ENCODE measurements at regions not wholly inside any gene's neighbourhood (a gene's known extent, or its start where the extent isn't known, plus 50 kb on each side); places are given as distances from the start of the nearest gene placed in this dataset.

DNA sequence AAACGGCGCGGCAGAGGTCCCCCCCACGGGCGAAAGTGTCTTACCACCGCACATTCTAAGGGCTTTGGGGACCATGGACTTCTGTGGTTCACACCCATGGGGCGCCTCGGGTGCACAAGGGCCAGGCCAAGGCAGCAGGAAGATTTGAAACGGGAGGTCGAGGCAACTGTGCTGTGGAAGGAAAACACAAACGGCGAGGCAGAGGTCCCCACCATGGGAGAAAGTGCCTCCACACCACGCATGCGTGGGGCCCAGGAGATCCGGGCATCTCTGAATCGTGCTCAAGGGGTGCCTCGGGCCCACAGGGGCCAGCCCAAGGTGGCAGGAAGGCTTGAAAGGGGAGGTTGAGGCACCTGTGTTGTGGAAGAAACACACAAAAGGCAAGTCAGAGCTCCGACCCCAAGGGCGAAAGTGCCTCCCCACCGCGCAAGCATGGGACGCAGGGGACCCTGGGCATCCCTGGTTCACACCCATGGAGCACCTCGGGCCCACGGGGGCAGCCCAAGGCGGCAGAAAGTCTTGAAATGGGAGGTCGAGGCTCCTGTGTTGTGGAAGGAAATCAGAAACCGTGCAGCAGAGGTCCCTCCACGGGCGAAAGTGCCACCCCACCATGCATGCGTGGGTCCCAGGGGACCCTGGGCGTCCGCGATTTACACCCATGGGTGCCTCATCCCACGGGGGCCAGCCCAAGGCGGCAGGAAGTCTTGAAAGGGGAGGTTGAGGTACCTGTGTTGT is 371.0 kb downstream of the ALG10 start:
- TF ChIP-seq, protein P1, sequence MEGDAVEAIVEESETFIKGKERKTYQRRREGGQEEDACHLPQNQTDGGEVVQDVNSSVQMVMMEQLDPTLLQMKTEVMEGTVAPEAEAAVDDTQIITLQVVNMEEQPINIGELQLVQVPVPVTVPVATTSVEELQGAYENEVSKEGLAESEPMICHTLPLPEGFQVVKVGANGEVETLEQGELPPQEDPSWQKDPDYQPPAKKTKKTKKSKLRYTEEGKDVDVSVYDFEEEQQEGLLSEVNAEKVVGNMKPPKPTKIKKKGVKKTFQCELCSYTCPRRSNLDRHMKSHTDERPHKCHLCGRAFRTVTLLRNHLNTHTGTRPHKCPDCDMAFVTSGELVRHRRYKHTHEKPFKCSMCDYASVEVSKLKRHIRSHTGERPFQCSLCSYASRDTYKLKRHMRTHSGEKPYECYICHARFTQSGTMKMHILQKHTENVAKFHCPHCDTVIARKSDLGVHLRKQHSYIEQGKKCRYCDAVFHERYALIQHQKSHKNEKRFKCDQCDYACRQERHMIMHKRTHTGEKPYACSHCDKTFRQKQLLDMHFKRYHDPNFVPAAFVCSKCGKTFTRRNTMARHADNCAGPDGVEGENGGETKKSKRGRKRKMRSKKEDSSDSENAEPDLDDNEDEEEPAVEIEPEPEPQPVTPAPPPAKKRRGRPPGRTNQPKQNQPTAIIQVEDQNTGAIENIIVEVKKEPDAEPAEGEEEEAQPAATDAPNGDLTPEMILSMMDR (IDR thresholded peaks at IDR 0.05; ENCODE audit: low read length), result no peak
- no peak for TF ChIP-seq EZH2 (IDR thresholded peaks at IDR 0.05; ENCODE audit: borderline replicate concordance, low read length)
- H2AFZ ChIP-seq (ENCODE audit: low read length), result no peak overlapping the region
- H3K79me2 ChIP-seq (ENCODE audit: insufficient read depth, low read length), result no peaks in the 10 kb centered on the region
- H3K4me2 ChIP-seq (ENCODE audit: low read length), result no peak overlapping the region
- no peaks in the 10 kb centered on the region for H3F3A ChIP-seq (ENCODE audit: insufficient read depth, low read length)
- H4K20me1 ChIP-seq (ENCODE audit: insufficient read depth, low read length), result no peaks in the 10 kb centered on the region
- H3K36me3 ChIP-seq (ENCODE audit: insufficient read depth, low read length), result no peaks in the 10 kb centered on the region
- no peaks in the 10 kb centered on the region for H3K4me1 ChIP-seq (ENCODE audit: insufficient read depth, low read length, severe bottlenecking)
- H3K9me2 ChIP-seq (ENCODE audit: low read depth, low read length), result no peaks in the 10 kb centered on the region
- H3K9me3 ChIP-seq (ENCODE audit: low read length), result no peaks in the 10 kb centered on the region
- H3K4me3 ChIP-seq (ENCODE audit: low read depth, low read length, poor library complexity, severe bottlenecking), result no peak overlapping the region
- H3K9ac ChIP-seq (ENCODE audit: low read length), result no peak overlapping the region
- no peaks in the 10 kb centered on the region for H3K27me3 ChIP-seq (ENCODE audit: insufficient read depth, low read length)
- no peak overlapping the region for H3K27ac ChIP-seq (ENCODE audit: low read depth, low read length, poor library complexity, severe bottlenecking)

- Histone ChIP-seq H3F3A (ENCODE audit: insufficient read depth, low read length) (no peaks in the 10 kb centered on the region), H3K27me3 (ENCODE audit: insufficient read depth, low read length) (no peaks in the 10 kb centered on the region), H3K79me2 (ENCODE audit: insufficient read depth, low read length) (no peaks in the 10 kb centered on the region), H4K20me1 (ENCODE audit: insufficient read depth, low read length) (no peaks in the 10 kb centered on the region), H3K4me1 (ENCODE audit: insufficient read depth, low read length, severe bottlenecking) (no peaks in the 10 kb centered on the region), H2AFZ (ENCODE audit: low read length) (no peak overlapping the region), H3K9me3 (ENCODE audit: low read length) (no peaks in the 10 kb centered on the region), H3K9me2 (ENCODE audit: low read depth, low read length) (no peaks in the 10 kb centered on the region), H3K36me3 (ENCODE audit: insufficient read depth, low read length) (no peaks in the 10 kb centered on the region), H3K4me3 (ENCODE audit: low read depth, low read length, poor library complexity, severe bottlenecking) (no peak overlapping the region), H3K9ac (ENCODE audit: low read length) (no peak overlapping the region), H3K27ac (ENCODE audit: low read depth, low read length, poor library complexity, severe bottlenecking) (no peak overlapping the region), H3K4me2 (ENCODE audit: low read length) (no peak overlapping the region)
- TF ChIP-seq, protein P1 (IDR thresholded peaks at IDR 0.05; ENCODE audit: low read length), result no peak
- TF ChIP-seq EZH2 (IDR thresholded peaks at IDR 0.05; ENCODE audit: borderline replicate concordance, low read length), result no peak
Measured at GRCh38 chr12:34393821-34394150, 371.5 kb downstream of the ALG10 start.

DNA sequence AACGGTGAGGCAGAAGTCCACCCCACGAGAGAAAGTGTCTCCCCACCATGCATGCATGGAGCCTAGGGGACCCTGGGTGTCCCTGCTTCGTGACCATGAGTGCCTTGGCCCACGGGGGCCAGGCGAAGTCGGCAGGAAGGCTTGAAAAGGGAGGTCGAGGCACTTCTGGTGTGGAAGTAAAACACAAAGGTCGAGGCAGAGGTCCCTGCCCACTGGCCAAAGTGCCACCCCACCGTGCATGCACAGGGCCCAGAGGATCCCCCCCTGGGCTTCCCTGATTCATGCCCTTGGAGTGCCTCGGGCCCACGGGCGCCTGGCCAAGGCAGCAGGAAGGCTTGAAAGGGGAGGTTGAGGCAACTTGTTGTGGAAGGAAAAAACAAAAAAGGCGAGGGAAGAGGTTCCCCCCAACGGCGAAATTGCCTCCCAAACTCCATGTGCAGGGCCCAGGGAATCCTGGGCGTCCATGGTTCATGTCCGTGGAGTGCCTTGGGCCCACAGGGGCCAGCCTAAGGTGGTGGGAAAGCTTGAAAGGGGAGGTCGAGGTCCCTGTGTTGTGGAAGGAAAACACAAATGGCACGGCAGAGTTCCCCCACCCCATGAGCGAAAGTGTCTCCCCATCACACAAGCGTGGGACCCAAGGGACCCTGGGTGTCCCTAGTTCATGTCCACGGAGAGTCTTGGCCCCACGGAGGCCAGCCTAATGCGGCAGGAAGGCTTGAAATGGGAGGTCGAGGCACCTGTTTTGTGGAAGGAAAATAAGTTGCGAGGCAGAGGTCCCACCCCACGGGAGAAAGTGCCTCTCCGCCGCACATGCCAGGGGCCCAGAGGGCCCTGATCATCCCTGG is 372.1 kb downstream of the ALG10 start:
- no peaks in the 10 kb centered on the region for H4K20me1 ChIP-seq (ENCODE audit: insufficient read depth, low read length)
- TF ChIP-seq, protein P1 (IDR thresholded peaks at IDR 0.05; ENCODE audit: low read length), result no peak
- TF ChIP-seq EZH2 (IDR thresholded peaks at IDR 0.05; ENCODE audit: borderline replicate concordance, low read length), result no peak
- no peaks in the 10 kb centered on the region for H3K27me3 ChIP-seq (ENCODE audit: insufficient read depth, low read length)
- H3K4me3 ChIP-seq (ENCODE audit: low read depth, low read length, poor library complexity, severe bottlenecking), result no peak overlapping the region
- H3K9me3 ChIP-seq (ENCODE audit: low read length), result no peaks in the 10 kb centered on the region
- H3K79me2 ChIP-seq (ENCODE audit: insufficient read depth, low read length), result no peaks in the 10 kb centered on the region
- H3K9me2 ChIP-seq (ENCODE audit: low read depth, low read length), result no peaks in the 10 kb centered on the region
- H3F3A ChIP-seq (ENCODE audit: insufficient read depth, low read length), result no peaks in the 10 kb centered on the region
- no peak overlapping the region for H3K4me2 ChIP-seq (ENCODE audit: low read length)
- H3K36me3 ChIP-seq (ENCODE audit: insufficient read depth, low read length), result no peaks in the 10 kb centered on the region
- no peak overlapping the region for H3K9ac ChIP-seq (ENCODE audit: low read length)
- no peak overlapping the region for H3K27ac ChIP-seq (ENCODE audit: low read depth, low read length, poor library complexity, severe bottlenecking)
- H2AFZ ChIP-seq (ENCODE audit: low read length), result no peak overlapping the region
- H3K4me1 ChIP-seq (ENCODE audit: insufficient read depth, low read length, severe bottlenecking), result no peaks in the 10 kb centered on the region
